Colonic mucosa (tissue), 4 donors: ENCODE measurements at regions not wholly inside any gene's neighbourhood (a gene's known extent, or its start where the extent isn't known, plus 50 kb on each side); places are given as distances from the start of the nearest gene placed in this dataset.

Source experiments
- DNase-seq: peaks from one replicate; pipeline ENCODE4 v3.0.0-alpha.2; 2020
- H3K27ac ChIP-seq: fragments of 200-600 bp; one replicate; pipeline ENCODE4 v1.8.0; 2021
- H3K27me3 ChIP-seq: fragments of 200-600 bp; one replicate; pipeline ENCODE4 v1.8.0; 2021
- H3K36me3 ChIP-seq: fragments of 200-600 bp; one replicate; pipeline ENCODE4 v1.8.0; 2021
- H3K4me1 ChIP-seq: fragments of 200-600 bp; one replicate; pipeline ENCODE4 v1.8.0; 2021; ENCODE audit warnings: mild to moderate bottlenecking
- H3K4me3 ChIP-seq: fragments of 200-600 bp; one replicate; pipeline ENCODE4 v1.8.0; 2021
- H3K9ac ChIP-seq, 2 donors: one replicate each; pipeline ENCODE4 v1.7.0; 2013; ENCODE audit warnings: control low read depth in 2 of 2, low read depth in 2 of 2, low read length in 2 of 2
- H3K9me3 ChIP-seq: fragments of 200-600 bp; one replicate; pipeline ENCODE4 v1.8.0; 2021
- CTCF ChIP-seq: fragments of 200-600 bp; IDR thresholded peaks from one replicate; pipeline ENCODE4 v1.8.0; 2022; ENCODE audit warnings: antibody characterized with exemption, mild to moderate bottlenecking
- intact Hi-C: fragments of 100-400 bp; cut with DNase I; formaldehyde crosslinking; loops from one replicate; pipeline ENCODE4 v1.14.1; 2022
- donor health status: healthy.
- donor health status: DM: no; HTN: no; CAD: no.
- donor health status: DM: no; HTN: no; CAD: no.

- DNase-seq, result no peak
- H3K9ac ChIP-seq, result no peak overlapping the region
- H3K27ac ChIP-seq, result no peak overlapping the region
- intact Hi-C loops, result no loop called here
- no peak for TF ChIP-seq CTCF
- H3K9me3 ChIP-seq, result no peaks in the 10 kb centered on the region
- no peaks in the 10 kb centered on the region for H3K36me3 ChIP-seq
- H3K4me3 ChIP-seq, result no peak overlapping the region
- no peaks in the 10 kb centered on the region for H3K4me1 ChIP-seq
- H3K27me3 ChIP-seq, result no peaks in the 10 kb centered on the region
These were observed 142.9 kb downstream of the ASB9 start for GRCh38 chrX:15127010-15127409.

GRCh38 chrX:15116900-15117299 is 153.0 kb downstream of the ASB9 start:
- Histone ChIP-seq H3K9me3 (no peaks in the 10 kb centered on the region), H3K27ac (no peak overlapping the region), H3K36me3 (no peaks in the 10 kb centered on the region), H3K4me1 (no peaks in the 10 kb centered on the region), H3K9ac (no peak overlapping the region), H3K4me3 (no peak overlapping the region), H3K27me3 (no peaks in the 10 kb centered on the region)
- no peak for DNase-seq
- no peak for TF ChIP-seq CTCF
- intact Hi-C loops, result no loop called here

GRCh38 chrX:15114743-15115566 is 154.9 kb downstream of the ASB9 start:
- Histone ChIP-seq H3K36me3 (no peaks in the 10 kb centered on the region), H3K27ac (no peak overlapping the region), H3K4me3 (no peak overlapping the region), H3K9me3 (no peaks in the 10 kb centered on the region), H3K4me1 (no peaks in the 10 kb centered on the region), H3K27me3 (no peaks in the 10 kb centered on the region), H3K9ac (no peak overlapping the region)
- intact Hi-C loops, result no loop called here
- TF ChIP-seq CTCF, result no peak
- DNase-seq, result no peak

- TF ChIP-seq CTCF, result no peak
- Histone ChIP-seq H3K4me3 (no peak overlapping the region), H3K4me1 (no peaks in the 10 kb centered on the region), H3K9ac (no peak overlapping the region), H3K27ac (no peak overlapping the region), H3K36me3 (no peaks in the 10 kb centered on the region), H3K9me3 (no peaks in the 10 kb centered on the region), H3K27me3 (no peaks in the 10 kb centered on the region)
- intact Hi-C loops, result no loop called here
- no peak for DNase-seq
These were observed 162.4 kb downstream of the ASB9 start for GRCh38 chrX:15107367-15107988.

GRCh38 chrX:15098505-15098904 is 171.4 kb downstream of the ASB9 start:
- H3K36me3 ChIP-seq, result no peaks in the 10 kb centered on the region
- no peaks in the 10 kb centered on the region for H3K27me3 ChIP-seq
- no peaks in the 10 kb centered on the region for H3K4me1 ChIP-seq
- H3K4me3 ChIP-seq, result no peak overlapping the region
- H3K9me3 ChIP-seq, result no peaks in the 10 kb centered on the region
- H3K9ac ChIP-seq, result no peak overlapping the region
- H3K27ac ChIP-seq, result no peak overlapping the region
- no peak for TF ChIP-seq CTCF
- DNase-seq, result no peak
- intact Hi-C loops, result no loop called here
